WTC11 (cell line): ENCODE measurements at regions not wholly inside any gene's neighbourhood (a gene's known extent, or its start where the extent isn't known, plus 50 kb on each side); places are given as distances from the start of the nearest gene placed in this dataset.
A peak's percentile ranks its signal among the peaks of the same experiment; 100 is the strongest.

Experiments
- ATAC-seq: fragments of 200-7000 bp; cut with Tn5 transposase; 2 replicates; pipeline ENCODE4 v1.10.0; 2021; ENCODE audit warnings: mild to moderate bottlenecking, moderate library complexity
- CTCF ChIA-PET: fragments of 300-600 bp; sonication (Branson Sonifier 250); formaldehyde crosslinking; loops from one replicate; lab custom pipeline; 2021; ENCODE audit warnings: antibody characterized with exemption; lab: Charles Lee
- POLR2A ChIA-PET: fragments of 350-600 bp; sonication (Branson Sonifier 250); formaldehyde crosslinking; loops from one replicate; lab custom pipeline; 2021; ENCODE audit warnings: antibody characterized with exemption; lab: Charles Lee
- DNase-seq: peaks from one replicate; pipeline ENCODE4 v3.0.0; 2021; ENCODE audit warnings: low spot score
- H3K27ac Mint-ChIP-seq: 2 replicates; pipeline ENCODE4 v1.8.0; 2021; ENCODE audit warnings: mixed read lengths
- H3K27me3 Mint-ChIP-seq: 2 replicates; pipeline ENCODE4 v1.8.0; 2021; ENCODE audit warnings: low read depth, mild to moderate bottlenecking, moderate library complexity, mixed read lengths
- H3K36me3 Mint-ChIP-seq: 2 replicates; pipeline ENCODE4 v1.8.0; 2021; ENCODE audit warnings: mixed read lengths
- H3K4me1 Mint-ChIP-seq: 2 replicates; pipeline ENCODE4 v1.8.0; 2022; ENCODE audit warnings: mixed read lengths
- H3K4me3 Mint-ChIP-seq: 2 replicates; pipeline ENCODE4 v1.8.0; 2021; ENCODE audit warnings: mild to moderate bottlenecking, moderate library complexity, mixed read lengths
- H3K9me3 Mint-ChIP-seq: 2 replicates; pipeline ENCODE4 v1.8.0; 2021; ENCODE audit warnings: mixed read lengths
- MXD4 ChIP-seq: fragments of 250-450 bp; sonication (Bioruptor Pico); IDR thresholded peaks from 2 replicates; pipeline ENCODE4 v1.8.0; 2021; ENCODE audit warnings: mild to moderate bottlenecking, moderate library complexity, borderline replicate concordance
- MYBL2 ChIP-seq: sonication (generic); formaldehyde crosslinking; IDR thresholded peaks from 2 replicates; pipeline ENCODE4 v1.8.1; 2023; ENCODE audit warnings: mild to moderate bottlenecking, moderate library complexity, missing genetic modification reagents
- NR1H2 ChIP-seq: sonication (generic); formaldehyde crosslinking; IDR thresholded peaks from 2 replicates; pipeline ENCODE4 v1.9.0; 2021; ENCODE audit warnings: mild to moderate bottlenecking, moderate library complexity, missing genetic modification reagents
- TCF7 ChIP-seq: sonication (generic); formaldehyde crosslinking; IDR thresholded peaks from 2 replicates; pipeline ENCODE4 v1.8.0; 2022; ENCODE audit warnings: mild to moderate bottlenecking, low read depth, missing genetic modification reagents, moderate library complexity
- ZNF121 ChIP-seq: sonication (generic); formaldehyde crosslinking; IDR thresholded peaks from 2 replicates; pipeline ENCODE4 v1.8.0; 2023; ENCODE audit warnings: missing genetic modification reagents
- ZNF396 ChIP-seq: fragments of 250-450 bp; sonication (Bioruptor Pico); IDR thresholded peaks from 2 replicates; pipeline ENCODE4 v1.8.0; 2021; ENCODE audit warnings: mild to moderate bottlenecking, moderate library complexity, borderline replicate concordance
- ZNF671 ChIP-seq: fragments of 250-450 bp; sonication (Bioruptor Pico); IDR thresholded peaks from 2 replicates; pipeline ENCODE4 v1.8.0; 2021; ENCODE audit warnings: mild to moderate bottlenecking
- TF ChIP-seq, protein P1 (sequence below): sonication (generic); formaldehyde crosslinking; IDR thresholded peaks from 2 replicates; pipeline ENCODE4 v1.8.1; 2023; ENCODE audit warnings: mild to moderate bottlenecking, missing genetic modification reagents, moderate library complexity
- TF ChIP-seq, protein P2 (sequence below): fragments of 250-450 bp; sonication (Bioruptor Pico); IDR thresholded peaks from 2 replicates; pipeline ENCODE4 v1.8.0; 2021; ENCODE audit warnings: mild to moderate bottlenecking
- TF ChIP-seq, protein P3 (sequence below): sonication (generic); formaldehyde crosslinking; IDR thresholded peaks from 2 replicates; pipeline ENCODE4 v1.8.0; 2022; ENCODE audit warnings: mild to moderate bottlenecking, missing genetic modification reagents
- TF ChIP-seq, protein P4 (sequence below): fragments of 250-450 bp; sonication (Bioruptor Pico); IDR thresholded peaks from 2 replicates; pipeline ENCODE4 v1.9.0; 2021; ENCODE audit warnings: mild to moderate bottlenecking
- TF ChIP-seq, protein P5 (sequence below): sonication (generic); formaldehyde crosslinking; IDR thresholded peaks from 2 replicates; pipeline ENCODE4 v1.8.0; 2022; ENCODE audit warnings: mild to moderate bottlenecking, missing genetic modification reagents
- TF ChIP-seq, protein P6 (sequence below): fragments of 250-450 bp; sonication (Bioruptor Pico); IDR thresholded peaks from 2 replicates; pipeline ENCODE4 v1.9.0; 2021; ENCODE audit warnings: mild to moderate bottlenecking, borderline replicate concordance

DNA sequence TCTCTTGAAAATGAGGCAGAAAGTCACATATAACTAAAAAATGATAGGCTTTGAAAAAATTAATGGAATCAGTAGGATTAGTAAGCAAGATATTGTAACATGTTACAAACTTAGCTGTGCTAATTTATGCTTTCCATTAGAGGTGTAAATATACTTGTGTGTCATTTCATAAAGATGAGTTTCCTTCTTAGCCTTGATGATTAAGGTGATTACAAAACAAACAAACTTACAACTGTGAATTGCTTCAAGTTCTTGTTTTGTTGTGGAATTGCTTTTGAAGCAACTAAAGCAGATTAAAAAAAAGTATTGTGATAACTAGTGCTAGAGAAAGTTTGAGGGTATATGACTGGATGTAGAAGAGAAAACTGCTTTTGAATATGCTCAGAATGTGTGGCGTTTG, 87.9 kb downstream of the DIPK2A start:
- no peak for ATAC-seq
- CTCF ChIA-PET, result no interaction called here
- POLR2A ChIA-PET, result no interaction called here
- Mint-ChIP-seq H3K4me1 (peaks cover 18% of the 10 kb centered on the region), H3K36me3 (no peaks in the 10 kb centered on the region), H3K9me3 (no peaks in the 10 kb centered on the region), H3K27me3 (no peaks in the 10 kb centered on the region), H3K4me3 (no peak overlapping the region), H3K27ac (no peak overlapping the region)
- no peak for DNase-seq
- TF ChIP-seq, protein P1, sequence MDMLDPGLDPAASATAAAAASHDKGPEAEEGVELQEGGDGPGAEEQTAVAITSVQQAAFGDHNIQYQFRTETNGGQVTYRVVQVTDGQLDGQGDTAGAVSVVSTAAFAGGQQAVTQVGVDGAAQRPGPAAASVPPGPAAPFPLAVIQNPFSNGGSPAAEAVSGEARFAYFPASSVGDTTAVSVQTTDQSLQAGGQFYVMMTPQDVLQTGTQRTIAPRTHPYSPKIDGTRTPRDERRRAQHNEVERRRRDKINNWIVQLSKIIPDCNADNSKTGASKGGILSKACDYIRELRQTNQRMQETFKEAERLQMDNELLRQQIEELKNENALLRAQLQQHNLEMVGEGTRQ (CRISPR knock-in tag), result no peak
- no peak for TF ChIP-seq ZNF671 (CRISPR knock-in tag)
- TF ChIP-seq, protein P2, sequence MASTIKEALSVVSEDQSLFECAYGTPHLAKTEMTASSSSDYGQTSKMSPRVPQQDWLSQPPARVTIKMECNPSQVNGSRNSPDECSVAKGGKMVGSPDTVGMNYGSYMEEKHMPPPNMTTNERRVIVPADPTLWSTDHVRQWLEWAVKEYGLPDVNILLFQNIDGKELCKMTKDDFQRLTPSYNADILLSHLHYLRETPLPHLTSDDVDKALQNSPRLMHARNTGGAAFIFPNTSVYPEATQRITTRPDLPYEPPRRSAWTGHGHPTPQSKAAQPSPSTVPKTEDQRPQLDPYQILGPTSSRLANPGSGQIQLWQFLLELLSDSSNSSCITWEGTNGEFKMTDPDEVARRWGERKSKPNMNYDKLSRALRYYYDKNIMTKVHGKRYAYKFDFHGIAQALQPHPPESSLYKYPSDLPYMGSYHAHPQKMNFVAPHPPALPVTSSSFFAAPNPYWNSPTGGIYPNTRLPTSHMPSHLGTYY (CRISPR knock-in tag), result no peak
- no peak for TF ChIP-seq MYBL2 (CRISPR knock-in tag)
- TF ChIP-seq, protein P3, sequence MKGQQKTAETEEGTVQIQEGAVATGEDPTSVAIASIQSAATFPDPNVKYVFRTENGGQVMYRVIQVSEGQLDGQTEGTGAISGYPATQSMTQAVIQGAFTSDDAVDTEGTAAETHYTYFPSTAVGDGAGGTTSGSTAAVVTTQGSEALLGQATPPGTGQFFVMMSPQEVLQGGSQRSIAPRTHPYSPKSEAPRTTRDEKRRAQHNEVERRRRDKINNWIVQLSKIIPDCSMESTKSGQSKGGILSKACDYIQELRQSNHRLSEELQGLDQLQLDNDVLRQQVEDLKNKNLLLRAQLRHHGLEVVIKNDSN (CRISPR knock-in tag), result no peak
- TF ChIP-seq, protein P4, sequence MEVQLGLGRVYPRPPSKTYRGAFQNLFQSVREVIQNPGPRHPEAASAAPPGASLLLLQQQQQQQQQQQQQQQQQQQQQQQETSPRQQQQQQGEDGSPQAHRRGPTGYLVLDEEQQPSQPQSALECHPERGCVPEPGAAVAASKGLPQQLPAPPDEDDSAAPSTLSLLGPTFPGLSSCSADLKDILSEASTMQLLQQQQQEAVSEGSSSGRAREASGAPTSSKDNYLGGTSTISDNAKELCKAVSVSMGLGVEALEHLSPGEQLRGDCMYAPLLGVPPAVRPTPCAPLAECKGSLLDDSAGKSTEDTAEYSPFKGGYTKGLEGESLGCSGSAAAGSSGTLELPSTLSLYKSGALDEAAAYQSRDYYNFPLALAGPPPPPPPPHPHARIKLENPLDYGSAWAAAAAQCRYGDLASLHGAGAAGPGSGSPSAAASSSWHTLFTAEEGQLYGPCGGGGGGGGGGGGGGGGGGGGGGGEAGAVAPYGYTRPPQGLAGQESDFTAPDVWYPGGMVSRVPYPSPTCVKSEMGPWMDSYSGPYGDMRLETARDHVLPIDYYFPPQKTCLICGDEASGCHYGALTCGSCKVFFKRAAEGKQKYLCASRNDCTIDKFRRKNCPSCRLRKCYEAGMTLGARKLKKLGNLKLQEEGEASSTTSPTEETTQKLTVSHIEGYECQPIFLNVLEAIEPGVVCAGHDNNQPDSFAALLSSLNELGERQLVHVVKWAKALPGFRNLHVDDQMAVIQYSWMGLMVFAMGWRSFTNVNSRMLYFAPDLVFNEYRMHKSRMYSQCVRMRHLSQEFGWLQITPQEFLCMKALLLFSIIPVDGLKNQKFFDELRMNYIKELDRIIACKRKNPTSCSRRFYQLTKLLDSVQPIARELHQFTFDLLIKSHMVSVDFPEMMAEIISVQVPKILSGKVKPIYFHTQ (CRISPR knock-in tag), result no peak
- TF ChIP-seq TCF7 (CRISPR knock-in tag), result no peak
- TF ChIP-seq, protein P5, sequence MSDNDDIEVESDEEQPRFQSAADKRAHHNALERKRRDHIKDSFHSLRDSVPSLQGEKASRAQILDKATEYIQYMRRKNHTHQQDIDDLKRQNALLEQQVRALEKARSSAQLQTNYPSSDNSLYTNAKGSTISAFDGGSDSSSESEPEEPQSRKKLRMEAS, result no peak
- no peak for TF ChIP-seq ZNF396
- no peak for TF ChIP-seq NR1H2

DNA sequence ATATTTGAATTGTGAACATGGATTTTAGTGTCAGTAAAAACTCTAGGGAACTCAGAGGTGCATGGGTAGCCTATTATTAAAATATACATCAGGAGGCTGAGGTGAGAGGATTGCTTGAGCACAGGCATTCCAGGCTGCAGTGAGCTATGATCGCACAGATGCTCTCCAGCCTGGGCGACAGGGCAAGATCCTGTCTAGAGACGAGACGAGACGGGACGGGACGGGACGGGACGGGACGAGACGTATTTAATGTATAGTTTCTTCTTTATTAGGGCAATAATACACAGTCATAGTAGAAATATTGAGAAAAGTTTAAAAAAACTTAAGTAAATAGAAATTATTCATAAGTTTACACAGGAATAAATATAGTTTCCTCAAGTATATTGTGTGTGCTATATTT, 89.3 kb downstream of the DIPK2A start:
- H3K4me1 Mint-ChIP-seq, result peaks cover 18% of the 10 kb centered on the region
- no peaks in the 10 kb centered on the region for H3K27me3 Mint-ChIP-seq
- no peaks in the 10 kb centered on the region for H3K9me3 Mint-ChIP-seq
- POLR2A ChIA-PET, result no interaction called here
- H3K4me3 Mint-ChIP-seq, result no peak overlapping the region
- H3K36me3 Mint-ChIP-seq, result no peaks in the 10 kb centered on the region
- TF ChIP-seq ZNF121 (CRISPR knock-in tag) (peak; percentile 32; the same call in 1 of the 2 replicates), MXD4 (CRISPR knock-in tag) (no peak)
- TF ChIP-seq, protein P6, sequence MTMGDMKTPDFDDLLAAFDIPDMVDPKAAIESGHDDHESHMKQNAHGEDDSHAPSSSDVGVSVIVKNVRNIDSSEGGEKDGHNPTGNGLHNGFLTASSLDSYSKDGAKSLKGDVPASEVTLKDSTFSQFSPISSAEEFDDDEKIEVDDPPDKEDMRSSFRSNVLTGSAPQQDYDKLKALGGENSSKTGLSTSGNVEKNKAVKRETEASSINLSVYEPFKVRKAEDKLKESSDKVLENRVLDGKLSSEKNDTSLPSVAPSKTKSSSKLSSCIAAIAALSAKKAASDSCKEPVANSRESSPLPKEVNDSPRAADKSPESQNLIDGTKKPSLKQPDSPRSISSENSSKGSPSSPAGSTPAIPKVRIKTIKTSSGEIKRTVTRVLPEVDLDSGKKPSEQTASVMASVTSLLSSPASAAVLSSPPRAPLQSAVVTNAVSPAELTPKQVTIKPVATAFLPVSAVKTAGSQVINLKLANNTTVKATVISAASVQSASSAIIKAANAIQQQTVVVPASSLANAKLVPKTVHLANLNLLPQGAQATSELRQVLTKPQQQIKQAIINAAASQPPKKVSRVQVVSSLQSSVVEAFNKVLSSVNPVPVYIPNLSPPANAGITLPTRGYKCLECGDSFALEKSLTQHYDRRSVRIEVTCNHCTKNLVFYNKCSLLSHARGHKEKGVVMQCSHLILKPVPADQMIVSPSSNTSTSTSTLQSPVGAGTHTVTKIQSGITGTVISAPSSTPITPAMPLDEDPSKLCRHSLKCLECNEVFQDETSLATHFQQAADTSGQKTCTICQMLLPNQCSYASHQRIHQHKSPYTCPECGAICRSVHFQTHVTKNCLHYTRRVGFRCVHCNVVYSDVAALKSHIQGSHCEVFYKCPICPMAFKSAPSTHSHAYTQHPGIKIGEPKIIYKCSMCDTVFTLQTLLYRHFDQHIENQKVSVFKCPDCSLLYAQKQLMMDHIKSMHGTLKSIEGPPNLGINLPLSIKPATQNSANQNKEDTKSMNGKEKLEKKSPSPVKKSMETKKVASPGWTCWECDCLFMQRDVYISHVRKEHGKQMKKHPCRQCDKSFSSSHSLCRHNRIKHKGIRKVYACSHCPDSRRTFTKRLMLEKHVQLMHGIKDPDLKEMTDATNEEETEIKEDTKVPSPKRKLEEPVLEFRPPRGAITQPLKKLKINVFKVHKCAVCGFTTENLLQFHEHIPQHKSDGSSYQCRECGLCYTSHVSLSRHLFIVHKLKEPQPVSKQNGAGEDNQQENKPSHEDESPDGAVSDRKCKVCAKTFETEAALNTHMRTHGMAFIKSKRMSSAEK (CRISPR knock-in tag), result no peak
- no peak for ATAC-seq
- no peak overlapping the region for H3K27ac Mint-ChIP-seq
- CTCF ChIA-PET, result no interaction called here
- no peak for DNase-seq
